ENCODE measurements at regions not wholly inside any gene's neighbourhood (a gene's known extent, or its start where the extent isn't known, plus 50 kb on each side); places are given as distances from the start of the nearest gene placed in this dataset.

DNA sequence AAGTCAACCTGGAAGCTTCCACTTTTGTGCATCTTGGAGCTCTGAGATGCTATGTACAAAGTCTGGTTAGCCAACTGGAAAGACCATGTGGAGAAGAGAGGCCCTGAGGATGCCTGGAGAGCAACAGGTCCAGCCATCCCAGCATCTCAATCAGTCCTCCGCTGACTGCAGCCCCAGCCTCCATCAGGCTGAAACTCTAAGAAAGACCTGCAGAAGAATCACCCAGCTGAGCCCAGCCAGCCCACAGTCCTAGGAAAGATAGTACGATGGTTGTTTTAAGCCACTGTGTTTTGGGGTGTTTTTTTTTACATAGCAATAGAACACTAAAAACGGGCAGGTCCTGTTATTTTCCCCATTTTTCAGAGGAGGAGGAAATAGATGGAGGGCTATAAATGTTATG is 84.0 kb downstream of the NCR2 start:
- TF ChIP-seq, protein P1, sequence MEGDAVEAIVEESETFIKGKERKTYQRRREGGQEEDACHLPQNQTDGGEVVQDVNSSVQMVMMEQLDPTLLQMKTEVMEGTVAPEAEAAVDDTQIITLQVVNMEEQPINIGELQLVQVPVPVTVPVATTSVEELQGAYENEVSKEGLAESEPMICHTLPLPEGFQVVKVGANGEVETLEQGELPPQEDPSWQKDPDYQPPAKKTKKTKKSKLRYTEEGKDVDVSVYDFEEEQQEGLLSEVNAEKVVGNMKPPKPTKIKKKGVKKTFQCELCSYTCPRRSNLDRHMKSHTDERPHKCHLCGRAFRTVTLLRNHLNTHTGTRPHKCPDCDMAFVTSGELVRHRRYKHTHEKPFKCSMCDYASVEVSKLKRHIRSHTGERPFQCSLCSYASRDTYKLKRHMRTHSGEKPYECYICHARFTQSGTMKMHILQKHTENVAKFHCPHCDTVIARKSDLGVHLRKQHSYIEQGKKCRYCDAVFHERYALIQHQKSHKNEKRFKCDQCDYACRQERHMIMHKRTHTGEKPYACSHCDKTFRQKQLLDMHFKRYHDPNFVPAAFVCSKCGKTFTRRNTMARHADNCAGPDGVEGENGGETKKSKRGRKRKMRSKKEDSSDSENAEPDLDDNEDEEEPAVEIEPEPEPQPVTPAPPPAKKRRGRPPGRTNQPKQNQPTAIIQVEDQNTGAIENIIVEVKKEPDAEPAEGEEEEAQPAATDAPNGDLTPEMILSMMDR (IDR thresholded peaks at IDR 0.05) = no peak
- no peak for TF ChIP-seq POLR2AphosphoS5 (IDR thresholded peaks at IDR 0.05)
